HEK293T (cell line): ENCODE measurements at regions not wholly inside any gene's neighbourhood (a gene's known extent, or its start where the extent isn't known, plus 50 kb on each side); places are given as distances from the start of the nearest gene placed in this dataset.

Experiments
- FOXA1 ChIP-seq: fragments of 450-650 bp; IDR thresholded peaks from 2 replicates; pipeline ENCODE4 v1.6.1; 2016; ENCODE audit warnings: mild to moderate bottlenecking
- LEF1 ChIP-seq: fragments of 450-650 bp; IDR thresholded peaks from 2 replicates; pipeline ENCODE4 v1.6.1; 2017; ENCODE audit warnings: mild to moderate bottlenecking, borderline replicate concordance
- NFRKB ChIP-seq: fragments of 450-650 bp; IDR thresholded peaks from 2 replicates; pipeline ENCODE4 v1.6.1; 2016; ENCODE audit warnings: mild to moderate bottlenecking, moderate library complexity
- SP1 ChIP-seq: fragments of 450-650 bp; IDR thresholded peaks from 2 replicates; pipeline ENCODE4 v1.6.1; 2017
- SUZ12 ChIP-seq: fragments of 450-650 bp; IDR thresholded peaks from 2 replicates; pipeline ENCODE4 v1.6.1; 2016; ENCODE audit warnings: mild to moderate bottlenecking

DNA sequence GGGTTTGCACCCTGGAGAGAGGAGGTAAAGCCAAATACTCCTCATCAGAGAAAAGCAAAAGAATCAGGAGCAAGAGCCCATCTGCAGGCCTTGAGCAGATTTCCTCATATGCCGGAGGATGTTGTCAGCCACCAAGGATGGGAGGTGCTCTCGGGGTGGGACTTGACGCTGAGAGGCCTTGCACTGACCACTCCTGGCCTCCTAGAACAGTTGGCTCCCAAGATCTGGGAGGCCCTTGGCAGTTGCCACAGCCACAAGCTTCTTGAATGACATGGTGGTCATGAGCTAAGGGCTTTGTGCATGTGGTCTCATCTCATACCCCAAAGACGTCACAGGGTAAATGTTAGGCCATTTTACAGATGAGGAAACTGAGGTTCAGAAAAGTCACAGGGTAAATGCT, 75.2 kb upstream of the PMEPA1 start:
- no peak for TF ChIP-seq NFRKB
- no peak for TF ChIP-seq SP1
- TF ChIP-seq SUZ12 = no peak
- TF ChIP-seq FOXA1 = no peak
- no peak for TF ChIP-seq LEF1
